Lower lobe of right lung (tissue), 2 donors: ENCODE measurements at regions not wholly inside any gene's neighbourhood (a gene's known extent, or its start where the extent isn't known, plus 50 kb on each side); places are given as distances from the start of the nearest gene placed in this dataset.

ENCODE experiments used
- ATAC-seq, 2 donors: fragments of 200-7000 bp; cut with Tn5 transposase; one replicate each; pipeline ENCODE4 v1.9.1; 2020 to 2022; ENCODE audit warnings: mild to moderate bottlenecking in 2 of 2, moderate library complexity in 2 of 2
- DNase-seq: peaks from one replicate; pipeline ENCODE4 v3.0.0-alpha.2; 2020
- H3K27ac ChIP-seq: fragments of 200-600 bp; one replicate; pipeline ENCODE4 v1.8.0; 2022
- H3K27me3 ChIP-seq: fragments of 200-600 bp; one replicate; pipeline ENCODE4 v1.8.0; 2022; ENCODE audit warnings: low read depth
- H3K36me3 ChIP-seq: fragments of 200-600 bp; one replicate; pipeline ENCODE4 v1.8.0; 2022; ENCODE audit warnings: mild to moderate bottlenecking
- H3K4me1 ChIP-seq: fragments of 200-600 bp; one replicate; pipeline ENCODE4 v1.8.0; 2022
- H3K4me3 ChIP-seq: fragments of 200-600 bp; one replicate; pipeline ENCODE4 v1.8.0; 2022; ENCODE audit warnings: mild to moderate bottlenecking
- H3K9me3 ChIP-seq: fragments of 200-600 bp; one replicate; pipeline ENCODE4 v1.8.0; 2022
- intact Hi-C: fragments of 100-400 bp; cut with DNase I; formaldehyde crosslinking; loops from one replicate; pipeline ENCODE4 v1.11.0; 2022
- TF ChIP-seq, protein P1 (sequence below): fragments of 200-600 bp; IDR thresholded peaks from one replicate; pipeline ENCODE4 v1.8.0; 2022; ENCODE audit warnings: antibody characterized with exemption, mild to moderate bottlenecking
- donor health status: DM: no; HTN: yes; CAD: no; lungs with severe emphysema.

GRCh38 chr1:168455764-168456163 lies 88.0 kb downstream of the XCL2 start:
- Histone ChIP-seq H3K27me3 (no peaks in the 10 kb centered on the region), H3K9me3 (no peaks in the 10 kb centered on the region), H3K4me3 (no peak overlapping the region), H3K4me1 (no peaks in the 10 kb centered on the region), H3K36me3 (no peaks in the 10 kb centered on the region), H3K27ac (no peak overlapping the region)
- no peak for ATAC-seq
- no peak for DNase-seq
- intact Hi-C loops, result no loop called here
- TF ChIP-seq, protein P1, sequence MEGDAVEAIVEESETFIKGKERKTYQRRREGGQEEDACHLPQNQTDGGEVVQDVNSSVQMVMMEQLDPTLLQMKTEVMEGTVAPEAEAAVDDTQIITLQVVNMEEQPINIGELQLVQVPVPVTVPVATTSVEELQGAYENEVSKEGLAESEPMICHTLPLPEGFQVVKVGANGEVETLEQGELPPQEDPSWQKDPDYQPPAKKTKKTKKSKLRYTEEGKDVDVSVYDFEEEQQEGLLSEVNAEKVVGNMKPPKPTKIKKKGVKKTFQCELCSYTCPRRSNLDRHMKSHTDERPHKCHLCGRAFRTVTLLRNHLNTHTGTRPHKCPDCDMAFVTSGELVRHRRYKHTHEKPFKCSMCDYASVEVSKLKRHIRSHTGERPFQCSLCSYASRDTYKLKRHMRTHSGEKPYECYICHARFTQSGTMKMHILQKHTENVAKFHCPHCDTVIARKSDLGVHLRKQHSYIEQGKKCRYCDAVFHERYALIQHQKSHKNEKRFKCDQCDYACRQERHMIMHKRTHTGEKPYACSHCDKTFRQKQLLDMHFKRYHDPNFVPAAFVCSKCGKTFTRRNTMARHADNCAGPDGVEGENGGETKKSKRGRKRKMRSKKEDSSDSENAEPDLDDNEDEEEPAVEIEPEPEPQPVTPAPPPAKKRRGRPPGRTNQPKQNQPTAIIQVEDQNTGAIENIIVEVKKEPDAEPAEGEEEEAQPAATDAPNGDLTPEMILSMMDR, result no peak

- no peaks in the 10 kb centered on the region for H3K36me3 ChIP-seq
- ATAC-seq (no peak), DNase-seq (no peak)
- no peaks in the 10 kb centered on the region for H3K9me3 ChIP-seq
- no peaks in the 10 kb centered on the region for H3K27me3 ChIP-seq
- H3K4me3 ChIP-seq, result no peak overlapping the region
- H3K27ac ChIP-seq, result no peak overlapping the region
- TF ChIP-seq, protein P1, result no peak
- no peaks in the 10 kb centered on the region for H3K4me1 ChIP-seq
- intact Hi-C loops, result no loop called here
These were observed 89.5 kb downstream of the XCL2 start for GRCh38 chr1:168454211-168454815.

DNA sequence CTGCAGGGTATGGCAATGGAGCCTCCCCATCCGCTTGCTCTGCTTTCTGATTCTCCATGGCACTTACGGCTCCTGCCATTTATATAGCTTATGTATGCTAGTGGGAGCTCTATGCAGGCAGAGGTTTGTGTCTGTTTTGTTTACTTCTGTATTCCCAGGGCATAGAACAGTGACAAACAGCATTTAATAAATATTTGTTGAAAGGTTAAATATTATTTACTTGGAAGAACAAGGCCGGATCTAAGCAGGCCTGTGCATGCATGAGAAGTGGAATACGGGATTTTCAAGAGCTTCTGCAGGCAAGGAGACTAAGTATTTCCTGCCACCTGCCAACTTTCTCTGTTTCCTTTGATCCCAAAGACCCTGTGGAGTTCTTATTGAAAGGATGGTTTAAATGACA lies 90.7 kb downstream of the XCL2 start:
- no peaks in the 10 kb centered on the region for H3K4me1 ChIP-seq
- TF ChIP-seq, protein P1, result no peak
- no peak for DNase-seq
- no peaks in the 10 kb centered on the region for H3K36me3 ChIP-seq
- no peak for ATAC-seq
- H3K27ac ChIP-seq, result no peak overlapping the region
- intact Hi-C loops, result no loop called here
- H3K4me3 ChIP-seq, result no peak overlapping the region
- H3K27me3 ChIP-seq, result no peaks in the 10 kb centered on the region
- no peaks in the 10 kb centered on the region for H3K9me3 ChIP-seq

DNA sequence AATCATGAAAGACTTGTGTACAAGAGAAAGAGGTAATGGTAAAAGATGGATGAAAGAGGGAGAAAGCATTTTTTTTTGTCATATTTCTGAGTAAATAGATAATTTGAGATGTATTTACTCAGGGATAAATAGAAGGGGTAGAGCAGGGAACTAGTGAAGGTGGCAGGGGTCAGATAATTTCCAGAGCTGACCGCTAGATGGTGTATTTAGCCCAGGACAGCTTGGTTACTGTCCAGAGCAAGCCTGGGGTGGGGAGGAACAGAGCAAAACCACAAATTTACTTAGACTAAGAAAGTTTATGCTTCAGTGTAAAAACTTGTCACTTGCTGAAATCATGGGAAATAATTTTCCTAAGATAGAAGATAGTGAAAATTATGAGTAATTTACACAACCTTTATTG lies 91.5 kb downstream of the XCL2 start:
- Histone ChIP-seq H3K9me3 (no peaks in the 10 kb centered on the region), H3K4me1 (no peaks in the 10 kb centered on the region), H3K27ac (no peak overlapping the region), H3K27me3 (no peaks in the 10 kb centered on the region), H3K4me3 (no peak overlapping the region), H3K36me3 (no peaks in the 10 kb centered on the region)
- DNase-seq (no peak), ATAC-seq (no peak)
- TF ChIP-seq, protein P1, result no peak
- intact Hi-C loops, result no loop called here

DNA sequence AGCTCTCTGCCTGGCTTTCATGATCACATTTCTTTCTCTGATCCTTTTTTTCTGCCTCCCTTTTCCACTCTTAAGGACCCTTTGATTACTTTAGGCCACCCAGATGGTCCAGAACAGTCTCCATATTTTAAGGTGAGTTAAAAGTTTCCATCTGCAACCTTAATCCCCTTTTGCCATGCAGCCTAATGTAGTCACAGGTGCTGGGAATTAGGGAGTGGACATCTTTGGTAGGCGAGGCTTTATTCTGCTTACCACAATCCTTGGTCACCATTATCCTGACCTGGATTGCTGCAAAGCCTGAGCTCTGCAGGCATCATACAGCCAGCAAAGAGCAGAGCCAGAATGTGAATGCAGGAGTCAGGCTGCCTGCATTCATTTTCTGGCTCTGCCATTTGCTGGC lies 95.9 kb downstream of the XCL2 start:
- ATAC-seq, result no peak
- DNase-seq, result no peak
- H3K4me3 ChIP-seq, result no peak overlapping the region
- H3K36me3 ChIP-seq, result no peaks in the 10 kb centered on the region
- intact Hi-C loops, result no loop called here
- no peaks in the 10 kb centered on the region for H3K9me3 ChIP-seq
- no peaks in the 10 kb centered on the region for H3K27me3 ChIP-seq
- TF ChIP-seq, protein P1, result no peak
- H3K27ac ChIP-seq, result no peak overlapping the region
- H3K4me1 ChIP-seq, result no peaks in the 10 kb centered on the region

- Histone ChIP-seq H3K27me3 (no peaks in the 10 kb centered on the region), H3K27ac (no peak overlapping the region), H3K36me3 (no peaks in the 10 kb centered on the region), H3K4me1 (no peaks in the 10 kb centered on the region), H3K4me3 (no peak overlapping the region), H3K9me3 (no peaks in the 10 kb centered on the region)
- no peak for DNase-seq
- TF ChIP-seq, protein P1, result no peak
- ATAC-seq, result no peak
- intact Hi-C loops, result no loop called here
These were observed 97.7 kb downstream of the XCL2 start for GRCh38 chr1:168446081-168446480.
